Neuronal stem cell (in vitro differentiated cells): ENCODE measurements at regions not wholly inside any gene's neighbourhood (a gene's known extent, or its start where the extent isn't known, plus 50 kb on each side); places are given as distances from the start of the nearest gene placed in this dataset.
A peak's percentile ranks its signal among the peaks of the same experiment; 100 is the strongest.

Experiments
- DNase-seq: peaks from one replicate; pipeline ENCODE4 v3.0.0-alpha.2; 2013; ENCODE audit warnings: low spot score
- H2AFZ ChIP-seq: one replicate; pipeline ENCODE4 v1.6.1; 2013; ENCODE audit warnings: mild to moderate bottlenecking, low read length, inconsistent platforms
- H2AK5ac ChIP-seq: 2 replicates; pipeline ENCODE4 v1.6.1; 2013; ENCODE audit warnings: low read depth, mild to moderate bottlenecking, inconsistent platforms, low read length, moderate library complexity, mixed read lengths
- H2BK120ac ChIP-seq: 2 replicates; pipeline ENCODE4 v1.6.1; 2013; ENCODE audit warnings: low read depth, mild to moderate bottlenecking, inconsistent platforms, low read length, moderate library complexity, mixed read lengths
- H2BK12ac ChIP-seq: one replicate; pipeline ENCODE4 v1.6.1; 2013; ENCODE audit warnings: low read length, inconsistent platforms
- H2BK15ac ChIP-seq: 2 replicates; pipeline ENCODE4 v1.6.1; 2013; ENCODE audit warnings: mild to moderate bottlenecking, low read length, inconsistent platforms, mixed read lengths
- H2BK5ac ChIP-seq: one replicate; pipeline ENCODE4 v1.6.1; 2013; ENCODE audit warnings: inconsistent platforms, mild to moderate bottlenecking, low read length, moderate library complexity
- H3K14ac ChIP-seq: one replicate; pipeline ENCODE4 v1.6.1; 2013; ENCODE audit warnings: low read length, inconsistent platforms
- H3K18ac ChIP-seq: 2 replicates; pipeline ENCODE4 v1.6.1; 2013; ENCODE audit warnings: low read length, inconsistent platforms
- H3K23ac ChIP-seq: 2 replicates; pipeline ENCODE4 v1.6.1; 2013; ENCODE audit warnings: low read depth, mild to moderate bottlenecking, mixed read lengths, low read length, inconsistent platforms; ENCODE audit not compliant: poor library complexity
- H3K27ac ChIP-seq: replicated peaks from 3 replicates; pipeline ENCODE4 v1.5.1; 2013; ENCODE audit warnings: low read length, inconsistent platforms
- H3K27me3 ChIP-seq, 3 experiments: 2 replicates each; pipeline ENCODE4 v1.6.1; 2013; ENCODE audit warnings: low read length in 3 of 3, mild to moderate bottlenecking in 2 of 3, inconsistent platforms in 1 of 3, low read depth in 1 of 3, mixed read lengths in 1 of 3, moderate library complexity in 1 of 3; ENCODE audit not compliant: control insufficient read depth in 3 of 3, insufficient read depth in 3 of 3
- H3K36me3 ChIP-seq, 2 donors: replicated peaks in 1 of 2; 2 replicates each; pipeline ENCODE4 v1.6.1; 2013; ENCODE audit warnings: low read length in 2 of 2; ENCODE audit not compliant: control insufficient read depth in 2 of 2, insufficient read depth in 2 of 2
- H3K4ac ChIP-seq: 2 replicates; pipeline ENCODE4 v1.6.1; 2013; ENCODE audit warnings: inconsistent platforms, mild to moderate bottlenecking, low read length, moderate library complexity
- H3K4me1 ChIP-seq, 2 donors: 1 replicate in 1 of 2; 2 replicates in 1 of 2; pipeline ENCODE4 v1.6.1; 2013; ENCODE audit warnings: low read length in 2 of 2, low read depth in 1 of 2; ENCODE audit not compliant: control insufficient read depth in 2 of 2, insufficient read depth in 1 of 2
- H3K4me2 ChIP-seq: one replicate; pipeline ENCODE4 v1.6.1; 2013; ENCODE audit warnings: mild to moderate bottlenecking, low read length, inconsistent platforms; ENCODE audit not compliant: insufficient read depth, poor library complexity, severe bottlenecking
- H3K4me3 ChIP-seq, 2 donors: 2 replicates each; pipeline ENCODE4 v1.5.1; 2013; ENCODE audit warnings: low read length in 2 of 2, mild to moderate bottlenecking in 2 of 2, inconsistent platforms in 1 of 2, moderate library complexity in 1 of 2
- H3K79me1 ChIP-seq: one replicate; pipeline ENCODE4 v1.6.1; 2013; ENCODE audit warnings: low read depth, mild to moderate bottlenecking, inconsistent platforms, low read length, moderate library complexity
- H3K9ac ChIP-seq: one replicate; pipeline ENCODE4 v1.6.1; 2013; ENCODE audit warnings: mild to moderate bottlenecking, low read depth, low read length, inconsistent platforms; ENCODE audit not compliant: poor library complexity
- H3K9me3 ChIP-seq, 2 donors: replicated peaks in 1 of 2; 2 replicates each; pipeline versions ENCODE3 to v1.6.1; 2013; ENCODE audit warnings: low read length in 2 of 2, mild to moderate bottlenecking in 2 of 2, inconsistent platforms in 1 of 2, low read depth in 1 of 2, mixed read lengths in 1 of 2, moderate library complexity in 1 of 2; ENCODE audit not compliant: control insufficient read depth in 2 of 2, insufficient read depth in 1 of 2
- H4K8ac ChIP-seq: one replicate; pipeline ENCODE4 v1.6.1; 2013; ENCODE audit warnings: low read depth, mild to moderate bottlenecking, inconsistent platforms, low read length, moderate library complexity
- H4K91ac ChIP-seq: one replicate; pipeline ENCODE4 v1.6.1; 2013; ENCODE audit warnings: low read length, low read depth, mild to moderate bottlenecking, inconsistent platforms; ENCODE audit not compliant: poor library complexity
- WGBS, 2 donors: extraction: QIAGEN DNeasy Blood & Tissue Kit; methylation state at CpG; one replicate each; pipeline ENCODE4 v1.1.7; 2013; ENCODE audit warnings: missing lambda C conversion rate in 2 of 2, mixed read lengths in 1 of 2; ENCODE audit not compliant: insufficient read length in 2 of 2, insufficient replicate concordance in 1 of 2; ENCODE audit errors: extremely low coverage in 2 of 2; 5-methylcytosine and 5-hydroxymethylcytosine counted together

- Histone ChIP-seq H3K4me2 (no peak overlapping the region), H2BK5ac (peak overlapping the region; percentile 56), H3K27ac (peak overlapping the region; percentile 65), H3K79me1 (no peaks in the 10 kb centered on the region), H2AK5ac (peak overlapping the region; percentile 36), H3K23ac (no peak overlapping the region), H3K18ac (peak overlapping the region; percentile 44), H4K8ac (no peak overlapping the region), H4K91ac (no peak overlapping the region), H3K4me3 (no peak overlapping the region), H3K27me3 (no peaks in the 10 kb centered on the region), H3K36me3 (no peaks in the 10 kb centered on the region), H3K4me1 (peaks cover 6 to 13% of the 10 kb centered on the region in 2 donors), H3K14ac (peak overlapping the region; percentile 22), H2BK120ac (no peak overlapping the region), H2BK12ac (peak overlapping the region; percentile 14), H3K9ac (peak overlapping the region; percentile 39), H3K4ac (no peak overlapping the region), H2BK15ac (no peak overlapping the region), H2AFZ (peak overlapping the region; percentile 77), H3K9me3 (peaks cover 1 to 10% of the 10 kb centered on the region in 2 donors)
- no CpG with 5 or more reads among the region's 4 CpGs for WGBS, 2 donors
- DNase-seq, result peak; percentile 38
These were observed 560.5 kb upstream of the HS6ST1 start for GRCh38 chr2:128879161-128879560.

GRCh38 chr2:128894896-128895295, 576.2 kb upstream of the HS6ST1 start:
- Histone ChIP-seq H3K4ac (no peak overlapping the region), H4K8ac (no peak overlapping the region), H2BK15ac (no peak overlapping the region), H3K36me3 (peaks cover 0 to 2% of the 10 kb centered on the region in 2 donors), H3K18ac (no peak overlapping the region), H4K91ac (no peak overlapping the region), H3K79me1 (no peaks in the 10 kb centered on the region), H2AK5ac (no peak overlapping the region), H2BK12ac (no peak overlapping the region), H3K27ac (no peak overlapping the region), H3K9ac (no peak overlapping the region), H3K23ac (no peak overlapping the region), H3K4me3 (no peak overlapping the region), H3K4me1 (peaks cover 0 to 2% of the 10 kb centered on the region in 2 donors), H2BK120ac (no peak overlapping the region), H2BK5ac (no peak overlapping the region), H3K14ac (no peak overlapping the region), H3K27me3 (no peaks in the 10 kb centered on the region), H2AFZ (no peak overlapping the region), H3K9me3 (no peaks in the 10 kb centered on the region), H3K4me2 (no peak overlapping the region)
- no peak for DNase-seq

GRCh38 chr2:128901572-128902391, 583.1 kb upstream of the HS6ST1 start:
- H3K4ac ChIP-seq, result no peak overlapping the region
- no CpG with 5 or more reads among the region's 46 CpGs for WGBS, 2 donors
- peak overlapping the region; percentile 31 for H3K14ac ChIP-seq
- no peaks in the 10 kb centered on the region for H3K4me1 ChIP-seq
- peak overlapping the region; percentile 85 for H3K18ac ChIP-seq
- H2AFZ ChIP-seq, result peak overlapping the region; percentile 24
- H3K27ac ChIP-seq, result no peak overlapping the region
- no peak overlapping the region for H3K4me2 ChIP-seq
- H2BK15ac ChIP-seq, result peak overlapping the region; percentile 73
- H2BK120ac ChIP-seq, result no peak overlapping the region
- H3K36me3 ChIP-seq, result no peaks in the 10 kb centered on the region
- no peaks in the 10 kb centered on the region for H3K27me3 ChIP-seq
- no peak overlapping the region for H2AK5ac ChIP-seq
- no peak overlapping the region for H3K9ac ChIP-seq
- H4K91ac ChIP-seq, result no peak overlapping the region
- H2BK12ac ChIP-seq, result no peak overlapping the region
- peak overlapping the region; percentile 59 for H3K23ac ChIP-seq
- peaks cover 2% of the 10 kb centered on the region for H3K79me1 ChIP-seq
- H3K9me3 ChIP-seq, result peaks cover 0 to 2% of the 10 kb centered on the region in 2 donors
- H2BK5ac ChIP-seq, result peak overlapping the region; percentile 1
- peak overlapping the region; percentile 48 for H4K8ac ChIP-seq
- DNase-seq, result no peak
- no peak overlapping the region for H3K4me3 ChIP-seq

- H4K8ac ChIP-seq, result no peak overlapping the region
- H3K4me3 ChIP-seq, result no peak overlapping the region
- H3K9me3 ChIP-seq, result peaks cover 0 to 2% of the 10 kb centered on the region in 2 donors
- H3K36me3 ChIP-seq, result no peaks in the 10 kb centered on the region
- no peak overlapping the region for H2BK5ac ChIP-seq
- H3K27me3 ChIP-seq, result no peaks in the 10 kb centered on the region
- WGBS, 2 donors, result no CpG with 5 or more reads among the region's 19 CpGs
- H3K18ac ChIP-seq, result no peak overlapping the region
- H3K4ac ChIP-seq, result no peak overlapping the region
- peaks cover 2% of the 10 kb centered on the region for H3K79me1 ChIP-seq
- H3K9ac ChIP-seq, result no peak overlapping the region
- no peak overlapping the region for H2AFZ ChIP-seq
- H3K27ac ChIP-seq, result no peak overlapping the region
- no peak overlapping the region for H2BK120ac ChIP-seq
- H4K91ac ChIP-seq, result no peak overlapping the region
- H2BK15ac ChIP-seq, result no peak overlapping the region
- no peak overlapping the region for H2AK5ac ChIP-seq
- H2BK12ac ChIP-seq, result no peak overlapping the region
- H3K23ac ChIP-seq, result peak overlapping the region; percentile 59
- DNase-seq, result no peak
- no peak overlapping the region for H3K4me2 ChIP-seq
- no peaks in the 10 kb centered on the region for H3K4me1 ChIP-seq
- H3K14ac ChIP-seq, result peak overlapping the region; percentile 85
These were observed 585.0 kb upstream of the HS6ST1 start for GRCh38 chr2:128903637-128904036.
